Esophagus squamous epithelium (tissue), 5 donors: ENCODE measurements at regions not wholly inside any gene's neighbourhood (a gene's known extent, or its start where the extent isn't known, plus 50 kb on each side); places are given as distances from the start of the nearest gene placed in this dataset.
"Not testable (repeated sequence)": the region's sequence is repeated elsewhere in the genome, so short reads cannot be mapped to it uniquely, and the experiment has no call there.

Experiments
- DNase-seq: peaks from one replicate; lab custom pipeline; 2025; lab: John Stamatoyannopoulos, UW
- H3K27ac ChIP-seq, 4 donors: fragments of 200-600 bp; sonication (generic); one replicate each; pipeline ENCODE4 v1.5.1; 2016 to 2019; ENCODE audit warnings: mild to moderate bottlenecking in 1 of 4
- H3K27me3 ChIP-seq, 4 donors: fragments of 200-600 bp; sonication (generic); 1 replicate in 3 of 4; 2 replicates in 1 of 4; pipeline versions ENCODE4 v1.5.1 to v1.6.0; 2017 to 2021; ENCODE audit warnings: antibody characterized with exemption in 1 of 4
- H3K36me3 ChIP-seq, 3 donors: fragments of 200-600 bp; sonication (generic); one replicate each; pipeline ENCODE4 v1.5.1; 2016 to 2019
- H3K4me1 ChIP-seq, 3 donors: fragments of 200-600 bp; sonication (generic); one replicate each; pipeline ENCODE4 v1.5.1; 2017 to 2019
- H3K4me3 ChIP-seq, 4 donors: fragments of 200-600 bp; sonication (generic); 1 replicate in 3 of 4; 2 replicates in 1 of 4; pipeline ENCODE4 v1.5.1; 2016 to 2019; ENCODE audit warnings: mild to moderate bottlenecking in 2 of 4, moderate library complexity in 1 of 4
- H3K9me3 ChIP-seq, 3 donors: fragments of 200-600 bp; sonication (generic); one replicate each; pipeline ENCODE4 v1.5.1; 2016 to 2019
- CTCF ChIP-seq, 6 experiments: fragments of 450-650 bp in 4 of 6; fragments of 200-600 bp in 2 of 6; sonication (generic) in 2 of 6; IDR thresholded peaks; one replicate each; pipeline ENCODE4 v1.5.1; 2016 to 2019; ENCODE audit warnings: antibody characterized with exemption in 6 of 6, mild to moderate bottlenecking in 4 of 6, moderate library complexity in 4 of 6
- POLR2A ChIP-seq, 4 donors: fragments of 450-650 bp; IDR thresholded peaks; one replicate each; pipeline ENCODE4 v1.6.1; 2017; ENCODE audit warnings: antibody characterized with exemption in 4 of 4, mild to moderate bottlenecking in 4 of 4, moderate library complexity in 3 of 4
- WGBS, 2 donors: methylation state at CpG; one replicate each; pipeline ENCODE4 v1.1.5; 2018; 5-methylcytosine and 5-hydroxymethylcytosine counted together
- intact Hi-C: fragments of 100-400 bp; cut with DNase I; formaldehyde crosslinking; loops from one replicate; pipeline ENCODE4 v1.15.0; 2022
- donor health status: DM: yes; HTN: yes; CAD: no.

- TF ChIP-seq POLR2A (IDR thresholded peaks at IDR 0.05), result no peak
- TF ChIP-seq CTCF (IDR thresholded peaks at IDR 0.05), result no peak
- Histone ChIP-seq H3K4me3 (no peak overlapping the region), H3K36me3 (no peaks in the 10 kb centered on the region), H3K27me3 (no peaks in the 10 kb centered on the region), H3K9me3 (no peaks in the 10 kb centered on the region), H3K4me1 (peaks cover 0 to 8% (median 6%) of the 10 kb centered on the region in 3 donors), H3K27ac (no peak overlapping the region)
- DNase-seq, result no peak
- WGBS, 2 donors, result 42 to 43% methylated on average over 2 of the region's 2 CpGs
- intact Hi-C loops, result no loop called here
These were observed 214.9 kb downstream of the KCNRG start for GRCh38 chr13:50229960-50230661.

- TF ChIP-seq CTCF (IDR thresholded peaks at IDR 0.05) (no peak), POLR2A (IDR thresholded peaks at IDR 0.05) (no peak)
- no peak overlapping the region for H3K27ac ChIP-seq
- H3K4me3 ChIP-seq, result no peak overlapping the region
- H3K4me1 ChIP-seq, result peaks cover 0 to 8% (median 6%) of the 10 kb centered on the region in 3 donors
- H3K36me3 ChIP-seq, result no peaks in the 10 kb centered on the region
- no peaks in the 10 kb centered on the region for H3K27me3 ChIP-seq
- 90 to 91% methylated on average over 2 of the region's 2 CpGs for WGBS, 2 donors
- no peak for DNase-seq
- no peaks in the 10 kb centered on the region for H3K9me3 ChIP-seq
- intact Hi-C loops, result no loop called here
These were observed 215.4 kb downstream of the KCNRG start for GRCh38 chr13:50230662-50230978.

GRCh38 chr13:50233574-50233973 lies 218.3 kb downstream of the KCNRG start:
- H3K27ac ChIP-seq, intact Hi-C loops, H3K9me3 ChIP-seq, H3K36me3 ChIP-seq, H3K4me3 ChIP-seq, DNase-seq, H3K4me1 ChIP-seq, H3K27me3 ChIP-seq: not testable (repeated sequence)
- 75 to 100% methylated on average over 3 to 5 of the region's 5 CpGs for WGBS, 2 donors

- WGBS, 2 donors, result 64 to 81% methylated on average over 6 of the region's 6 CpGs
- no peaks in the 10 kb centered on the region for H3K27me3 ChIP-seq
- no peak for TF ChIP-seq POLR2A (IDR thresholded peaks at IDR 0.05)
- TF ChIP-seq CTCF (IDR thresholded peaks at IDR 0.05), result no peak
- DNase-seq, result no peak
- H3K27ac ChIP-seq, result no peak overlapping the region
- H3K4me1 ChIP-seq, result no peaks in the 10 kb centered on the region
- H3K4me3 ChIP-seq, result peak overlapping the region in 1 of 4 donors; percentile 9
- H3K9me3 ChIP-seq, result no peaks in the 10 kb centered on the region
- H3K36me3 ChIP-seq, result no peaks in the 10 kb centered on the region
- intact Hi-C loops, result no loop called here
These were observed 220.5 kb downstream of the KCNRG start for GRCh38 chr13:50235604-50236342.

- TF ChIP-seq POLR2A (IDR thresholded peaks at IDR 0.05), result no peak
- TF ChIP-seq CTCF (IDR thresholded peaks at IDR 0.05), result no peak
- intact Hi-C loops, result no loop called here
- Histone ChIP-seq H3K27me3 (no peaks in the 10 kb centered on the region), H3K36me3 (no peaks in the 10 kb centered on the region), H3K4me1 (no peaks in the 10 kb centered on the region), H3K9me3 (no peaks in the 10 kb centered on the region), H3K4me3 (no peak overlapping the region), H3K27ac (no peak overlapping the region)
- WGBS, 2 donors, result 67 to 70% methylated on average over 9 of the region's 9 CpGs
- DNase-seq, result no peak
These were observed 221.7 kb downstream of the KCNRG start for GRCh38 chr13:50236898-50237318.
